CD4-positive, alpha-beta T cell (primary cell): ENCODE measurements at regions not wholly inside any gene's neighbourhood (a gene's known extent, or its start where the extent isn't known, plus 50 kb on each side); places are given as distances from the start of the nearest gene placed in this dataset.

Source experiments
- ATAC-seq: fragments of 200-7000 bp; cut with Tn5 transposase; one replicate; pipeline ENCODE4 v1.10.0; 2022; ENCODE audit warnings: mild to moderate bottlenecking; ENCODE audit not compliant: poor library complexity
- CTCF ChIA-PET: fragments of 350-600 bp; sonication (Branson Sonifier 250); formaldehyde crosslinking; loops from one replicate; lab custom pipeline; 2021; ENCODE audit warnings: antibody characterized with exemption, inconsistent platforms; lab: Charles Lee
- POLR2A ChIA-PET: fragments of 350-600 bp; sonication (Branson Sonifier 250); formaldehyde crosslinking; loops from one replicate; lab custom pipeline; 2021; ENCODE audit warnings: antibody characterized with exemption, inconsistent platforms; lab: Charles Lee
- DNase-seq, 14 experiments: peaks; one replicate each; pipeline ENCODE4 v3.0.0-alpha.2; 2013 to 2020; ENCODE audit warnings: mixed read lengths in 2 of 14
- H3K27ac ChIP-seq, 2 donors: one replicate each; pipeline versions ENCODE4 v1.5.1 to v1.7.0; 2013; ENCODE audit warnings: low read length in 2 of 2, low read depth in 1 of 2, mild to moderate bottlenecking in 1 of 2
- H3K27me3 ChIP-seq, 2 experiments: 1 replicate in 1 of 2; 2 replicates in 1 of 2; pipeline versions ENCODE4 v1.6.1 to v1.7.0; 2013; ENCODE audit warnings: low read length in 2 of 2, control low read depth in 1 of 2, mild to moderate bottlenecking in 1 of 2, moderate library complexity in 1 of 2; ENCODE audit not compliant: insufficient read depth in 2 of 2, control insufficient read depth in 1 of 2
- H3K36me3 ChIP-seq: one replicate; pipeline ENCODE4 v1.6.1; 2013; ENCODE audit warnings: low read length, control low read depth; ENCODE audit not compliant: insufficient read depth
- H3K4me1 ChIP-seq: one replicate; pipeline ENCODE4 v1.6.1; 2013; ENCODE audit warnings: low read length, control low read depth; ENCODE audit not compliant: insufficient read depth
- H3K4me3 ChIP-seq: one replicate; pipeline ENCODE4 v1.5.1; 2013; ENCODE audit warnings: mild to moderate bottlenecking, low read length, moderate library complexity
- H3K9me3 ChIP-seq, 2 experiments: 1 replicate in 1 of 2; 2 replicates in 1 of 2; pipeline versions ENCODE4 v1.6.1 to v1.7.0; 2013; ENCODE audit warnings: low read length in 2 of 2, mild to moderate bottlenecking in 2 of 2, control low read depth in 1 of 2, moderate library complexity in 1 of 2; ENCODE audit not compliant: control insufficient read depth in 1 of 2, insufficient read depth in 1 of 2
- H3K27ac Mint-ChIP-seq: one replicate; pipeline ENCODE4 v1.8.0; 2020; ENCODE audit warnings: mixed read lengths
- H3K27me3 Mint-ChIP-seq: one replicate; pipeline ENCODE4 v1.8.0; 2021; ENCODE audit warnings: mixed read lengths
- H3K36me3 Mint-ChIP-seq: one replicate; pipeline ENCODE4 v1.8.0; 2021; ENCODE audit warnings: low read depth, mixed read lengths
- H3K4me1 Mint-ChIP-seq: one replicate; pipeline ENCODE4 v1.8.0; 2021; ENCODE audit warnings: low read depth, mixed read lengths
- H3K4me3 Mint-ChIP-seq: one replicate; pipeline ENCODE4 v1.8.0; 2020; ENCODE audit warnings: mild to moderate bottlenecking, mixed read lengths
- H3K9me3 Mint-ChIP-seq: one replicate; pipeline ENCODE4 v1.8.0; 2020; ENCODE audit warnings: mixed read lengths
- CTCF ChIP-seq: fragments of 200-600 bp; IDR thresholded peaks from one replicate; pipeline ENCODE4 v1.8.0; 2022; ENCODE audit warnings: antibody characterized with exemption, mild to moderate bottlenecking
- intact Hi-C, 2 experiments: fragments of 100-400 bp; cut with DNase I in 1 of 2; cut with micrococcal nuclease in 1 of 2; formaldehyde crosslinking; loops; one replicate each; pipeline versions ENCODE4 v1.15.1 to v1.9.0; 2023 to 2025; cut with DNase I, micrococcal nuclease

DNA sequence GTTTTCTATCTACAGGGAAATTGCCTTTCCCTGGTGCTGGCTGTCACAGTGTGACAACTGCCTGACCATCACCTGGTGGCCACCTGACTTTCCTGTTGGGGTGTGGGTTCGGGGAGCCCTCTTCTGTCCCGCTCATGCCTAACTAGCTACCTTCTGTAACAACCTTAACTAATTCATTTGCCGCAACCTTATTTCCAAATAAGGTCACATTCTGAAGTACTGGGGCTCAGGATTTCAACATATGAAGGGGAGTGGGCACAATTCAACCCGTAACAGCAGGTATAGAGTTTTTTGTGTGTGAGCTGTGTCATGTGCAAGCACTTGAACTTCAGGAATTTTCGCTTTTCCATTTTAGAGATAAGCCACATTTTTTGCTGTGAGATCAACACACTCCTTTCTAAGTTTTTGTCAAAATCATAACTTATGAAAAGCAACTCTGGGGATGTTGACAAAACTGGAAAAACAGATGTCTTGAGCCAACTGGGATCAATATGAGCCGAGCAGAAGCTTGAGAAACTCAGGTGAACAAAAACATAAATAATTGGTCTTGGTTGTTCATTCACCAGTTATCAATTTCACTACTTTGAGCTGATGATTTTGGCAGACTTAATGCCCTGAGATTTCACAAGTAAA, 242.0 kb upstream of the RGMA start:
- Mint-ChIP-seq H3K4me3 (no peak overlapping the region), H3K27me3 (peaks cover 42% of the 10 kb centered on the region), H3K36me3 (no peaks in the 10 kb centered on the region), H3K4me1 (no peaks in the 10 kb centered on the region), H3K27ac (no peak overlapping the region), H3K9me3 (no peaks in the 10 kb centered on the region)
- Histone ChIP-seq H3K27ac (no peak overlapping the region), H3K9me3 (no peaks in the 10 kb centered on the region), H3K4me3 (no peak overlapping the region), H3K27me3 (peaks cover 2 to 13% of the 10 kb centered on the region in 2 experiments), H3K36me3 (no peaks in the 10 kb centered on the region), H3K4me1 (no peaks in the 10 kb centered on the region)
- CTCF ChIA-PET = no interaction called here
- ATAC-seq (no peak), DNase-seq (no peak)
- intact Hi-C loops = no loop called here
- POLR2A ChIA-PET = no interaction called here
- no peak for TF ChIP-seq CTCF

- Histone ChIP-seq H3K27me3 (peaks cover 2 to 9% of the 10 kb centered on the region in 2 experiments), H3K9me3 (no peaks in the 10 kb centered on the region), H3K4me3 (no peak overlapping the region), H3K4me1 (no peaks in the 10 kb centered on the region), H3K27ac (no peak overlapping the region), H3K36me3 (no peaks in the 10 kb centered on the region)
- TF ChIP-seq CTCF = no peak
- H3K27me3 Mint-ChIP-seq = peaks cover 19% of the 10 kb centered on the region
- DNase-seq (no peak), ATAC-seq (no peak)
- no peaks in the 10 kb centered on the region for H3K9me3 Mint-ChIP-seq
- CTCF ChIA-PET = no interaction called here
- H3K4me3 Mint-ChIP-seq = no peak overlapping the region
- POLR2A ChIA-PET = no interaction called here
- intact Hi-C loops = no loop called here
- no peaks in the 10 kb centered on the region for H3K4me1 Mint-ChIP-seq
- H3K36me3 Mint-ChIP-seq = no peaks in the 10 kb centered on the region
- no peak overlapping the region for H3K27ac Mint-ChIP-seq
Measured at GRCh38 chr15:93327364-93327763, 238.4 kb upstream of the RGMA start.

DNA sequence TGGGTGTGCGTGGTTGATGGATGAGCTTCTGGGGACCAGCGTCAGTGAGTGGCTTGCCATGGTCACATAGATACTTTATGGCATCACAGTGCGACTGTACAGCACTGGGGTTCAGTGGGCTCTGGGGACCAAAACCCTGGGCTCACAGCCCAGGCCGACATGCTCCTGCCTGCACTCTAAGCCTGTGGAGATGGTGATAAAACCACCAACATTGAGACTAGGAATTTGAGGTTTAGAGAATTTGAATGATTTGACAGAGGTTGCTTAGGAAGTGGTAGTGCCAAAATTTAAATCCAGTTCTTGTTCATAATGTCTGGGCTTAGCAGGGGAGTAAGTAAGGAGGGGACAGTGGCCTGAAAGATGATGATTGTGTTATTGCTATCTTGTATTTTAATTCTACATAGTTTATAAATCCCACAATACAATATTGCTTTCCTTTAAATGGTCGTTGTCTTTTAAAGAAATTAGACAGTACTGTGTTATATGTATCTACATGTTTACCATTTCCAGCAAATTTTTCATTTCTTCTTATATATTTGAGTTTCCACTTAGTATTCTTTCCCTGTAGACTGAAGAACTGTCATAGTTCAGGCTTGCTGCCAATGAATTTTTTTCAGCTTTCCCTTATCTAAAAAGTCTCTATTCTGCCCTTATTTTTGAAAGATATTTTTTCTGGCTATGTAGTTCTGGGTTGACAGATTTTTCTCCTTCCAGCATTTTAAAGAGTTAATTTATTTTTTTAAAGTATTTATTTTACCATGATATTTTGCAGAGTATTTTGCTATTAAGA, 235.4 kb upstream of the RGMA start:
- Histone ChIP-seq H3K36me3 (no peaks in the 10 kb centered on the region), H3K4me3 (no peak overlapping the region), H3K9me3 (no peaks in the 10 kb centered on the region), H3K27ac (no peak overlapping the region), H3K27me3 (peaks cover 0 to 2% of the 10 kb centered on the region in 2 experiments), H3K4me1 (no peaks in the 10 kb centered on the region)
- POLR2A ChIA-PET = no interaction called here
- Mint-ChIP-seq H3K27me3 (peaks cover 6% of the 10 kb centered on the region), H3K36me3 (no peaks in the 10 kb centered on the region), H3K27ac (no peak overlapping the region), H3K4me1 (no peaks in the 10 kb centered on the region), H3K4me3 (no peak overlapping the region), H3K9me3 (no peaks in the 10 kb centered on the region)
- no peak for DNase-seq
- CTCF ChIA-PET = no interaction called here
- intact Hi-C loops = no loop called here
- ATAC-seq = no peak
- no peak for TF ChIP-seq CTCF
